HG03520 (cell line): ENCODE measurements at regions not wholly inside any gene's neighbourhood (a gene's known extent, or its start where the extent isn't known, plus 50 kb on each side); places are given as distances from the start of the nearest gene placed in this dataset.
"Not testable (repeated sequence)": the region's sequence is repeated elsewhere in the genome, so short reads cannot be mapped to it uniquely, and the experiment has no call there.

Experiments used
- ATAC-seq: cut with Tn5 transposase; IDR thresholded peaks from one replicate; pipeline ENCODE4 v1.9.1; 2021; ENCODE audit warnings: mild to moderate bottlenecking, moderate library complexity; ENCODE audit not compliant: unreplicated experiment

DNA sequence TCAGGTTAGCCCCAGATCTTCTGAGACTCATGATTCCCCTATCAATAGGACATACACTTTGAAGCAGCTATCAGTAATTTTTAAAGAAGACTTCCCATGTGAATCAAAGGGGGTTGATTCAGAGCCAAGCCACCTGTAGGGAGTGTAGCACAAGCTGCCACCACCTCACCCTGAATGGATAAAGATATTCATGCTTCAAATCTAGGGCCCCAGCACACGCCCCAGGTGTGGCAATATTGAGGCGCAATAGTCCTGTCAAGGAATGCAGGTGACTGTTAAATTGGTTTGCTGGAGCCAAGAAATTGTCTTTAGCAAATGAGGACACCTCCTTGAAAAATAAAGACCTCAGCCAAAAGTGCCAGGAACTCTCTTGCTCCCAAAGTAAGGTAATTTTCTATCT is 404.4 kb downstream of the MAFB start:
- ATAC-seq = no peak

DNA sequence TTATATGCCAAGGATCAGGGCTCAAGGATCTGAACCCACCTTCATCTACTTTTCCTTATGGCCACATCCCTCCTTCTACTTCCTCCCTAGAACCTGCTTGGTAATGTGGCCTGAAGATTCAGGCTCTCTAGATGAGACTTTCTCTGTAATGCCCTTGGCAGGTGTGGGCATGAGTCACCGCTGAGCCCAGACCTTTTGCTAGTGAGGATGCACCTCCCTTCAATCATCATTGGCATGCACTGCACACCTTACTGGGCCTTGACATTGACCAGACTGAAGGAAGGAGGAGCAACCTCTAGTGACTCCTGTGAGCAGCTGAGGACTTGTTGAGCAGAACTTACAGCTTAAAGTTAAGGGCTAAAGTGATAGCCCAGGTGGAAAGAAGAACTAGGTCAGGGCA is 405.3 kb downstream of the MAFB start:
- ATAC-seq = no peak

DNA sequence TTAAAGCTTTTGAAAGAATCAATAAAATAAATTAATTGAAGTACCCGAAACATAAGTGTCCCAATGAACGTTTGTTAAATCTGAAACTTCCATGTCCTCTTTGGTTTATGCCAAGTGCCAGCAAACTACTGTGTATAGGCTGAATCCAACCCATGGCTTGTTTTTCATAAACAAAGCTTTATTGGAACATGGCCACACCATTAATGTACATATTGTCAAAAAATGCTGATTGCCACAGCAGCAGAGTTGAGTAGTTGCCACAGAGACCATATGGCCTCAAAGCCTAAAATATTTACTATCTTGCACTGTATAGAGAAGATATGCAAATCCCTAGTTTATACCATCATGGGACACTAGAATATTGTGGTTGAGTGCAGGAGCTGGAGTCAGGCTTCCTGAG is 406.1 kb downstream of the MAFB start:
- ATAC-seq = no peak

DNA sequence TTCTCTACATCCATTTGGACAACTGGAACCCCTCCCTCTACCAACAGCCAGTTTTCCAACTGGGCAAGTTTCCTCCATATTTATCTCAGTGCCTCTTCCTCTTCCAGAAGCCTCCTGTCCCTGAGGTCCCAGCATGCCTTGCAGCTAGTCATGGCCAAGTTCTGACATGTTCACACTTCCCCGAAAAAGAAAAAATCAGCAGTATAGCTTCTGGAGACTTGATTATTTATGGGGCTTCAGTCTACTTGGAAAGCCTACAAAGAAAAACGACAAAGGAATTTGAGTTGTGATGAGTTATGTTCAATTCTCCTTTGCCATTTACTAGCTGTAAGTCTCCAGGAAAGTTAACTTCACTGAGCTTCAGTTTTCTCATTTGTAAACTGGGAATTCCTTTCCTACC is 406.5 kb downstream of the MAFB start:
- ATAC-seq = no peak

DNA sequence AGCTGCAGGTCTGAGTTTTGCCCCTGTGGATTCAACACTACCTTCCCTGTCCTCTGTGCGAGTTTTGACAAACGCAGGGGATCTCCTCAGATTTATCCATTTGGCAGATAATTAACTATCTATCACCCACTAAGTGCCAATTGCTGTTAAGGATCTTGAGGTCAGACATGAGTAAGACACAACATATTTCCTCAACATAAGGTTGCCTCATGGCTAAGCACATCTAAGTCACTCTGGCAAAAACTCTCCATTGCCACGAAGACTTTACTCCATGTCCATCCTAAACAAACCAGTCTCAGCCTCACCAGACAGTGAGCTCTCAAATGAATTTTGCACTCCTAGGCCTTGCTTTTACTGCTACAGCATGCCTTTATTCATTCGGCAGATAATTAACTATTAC is 408.4 kb downstream of the MAFB start:
- no peak for ATAC-seq

DNA sequence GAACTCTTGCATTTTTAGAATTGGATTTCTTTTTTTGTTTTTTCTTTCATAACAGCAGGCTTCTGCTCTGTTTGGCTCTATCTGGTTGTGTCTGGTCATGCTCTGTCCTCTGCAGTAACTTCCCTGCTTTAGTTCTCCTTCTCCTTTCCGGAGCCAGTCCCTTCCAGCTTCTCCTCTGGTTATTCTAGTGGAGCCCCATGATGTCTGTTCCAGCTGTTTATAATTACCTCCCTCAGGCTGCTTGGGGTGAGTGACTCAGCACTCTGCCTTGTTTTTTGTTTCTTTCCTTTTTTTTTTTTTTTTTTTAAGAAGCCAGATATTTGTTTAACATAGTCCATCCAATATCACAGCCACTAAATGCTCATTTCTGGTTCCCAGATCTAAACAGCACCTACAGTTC is 409.6 kb downstream of the MAFB start:
- ATAC-seq = no peak

DNA sequence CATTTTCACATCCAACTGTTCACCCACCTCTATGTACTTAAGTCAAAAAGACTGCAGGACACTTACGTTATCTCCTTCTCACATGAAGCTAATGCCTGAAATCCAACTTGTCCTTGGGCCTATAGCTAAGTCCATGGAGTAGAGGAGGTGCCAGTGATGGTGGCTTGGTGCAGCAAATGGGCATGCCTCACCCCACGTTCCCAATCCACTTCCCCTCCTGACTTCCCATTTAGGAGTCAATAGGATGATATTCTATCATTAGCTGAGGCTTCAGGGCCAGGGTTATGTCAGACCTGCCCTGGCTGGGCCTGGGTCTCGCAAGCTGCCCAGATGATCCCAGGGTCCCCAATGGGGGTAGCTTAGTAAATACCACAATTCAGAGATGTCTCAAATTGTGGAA is 410.4 kb downstream of the MAFB start:
- ATAC-seq = no peak

DNA sequence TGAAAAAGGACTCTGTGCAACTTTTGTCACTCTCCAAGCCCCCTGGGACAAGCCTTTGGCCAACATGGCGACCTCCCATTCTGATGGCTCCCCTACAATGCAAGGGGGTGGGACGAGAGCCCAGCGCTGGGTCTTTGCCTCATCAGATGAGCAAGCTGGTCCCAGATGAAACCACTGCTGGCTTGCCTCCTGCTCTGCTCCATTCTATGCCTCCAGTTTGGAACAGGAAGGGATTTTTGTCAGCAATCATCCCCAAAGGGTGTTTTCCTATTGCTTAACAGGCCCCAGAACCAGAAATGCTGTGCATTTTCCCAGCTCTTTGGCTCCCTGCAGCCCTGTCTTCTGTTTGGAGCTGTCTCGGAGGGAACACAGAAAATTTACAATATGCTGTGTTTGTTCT is 412.7 kb downstream of the MAFB start:
- ATAC-seq = no peak

DNA sequence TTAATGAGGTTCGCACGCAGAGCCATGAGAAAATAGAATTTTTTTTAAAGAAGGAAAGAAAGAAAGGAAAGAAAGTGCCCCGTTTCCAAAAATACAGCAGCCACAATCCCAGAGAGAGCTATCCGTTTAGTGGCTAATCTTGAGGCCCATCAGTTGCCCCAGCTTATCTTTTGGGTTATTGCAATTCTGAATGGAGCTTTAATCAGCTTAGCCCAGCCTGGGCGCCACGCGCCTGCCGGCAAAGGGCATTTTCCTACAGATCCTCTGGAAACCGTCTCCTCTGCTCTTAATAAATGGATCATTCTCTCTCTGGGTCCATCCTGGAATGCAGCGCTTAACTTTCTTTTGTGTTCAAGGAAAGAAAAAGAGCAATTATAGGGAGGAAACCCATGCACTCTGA is 413.3 kb downstream of the MAFB start:
- ATAC-seq = no peak

DNA sequence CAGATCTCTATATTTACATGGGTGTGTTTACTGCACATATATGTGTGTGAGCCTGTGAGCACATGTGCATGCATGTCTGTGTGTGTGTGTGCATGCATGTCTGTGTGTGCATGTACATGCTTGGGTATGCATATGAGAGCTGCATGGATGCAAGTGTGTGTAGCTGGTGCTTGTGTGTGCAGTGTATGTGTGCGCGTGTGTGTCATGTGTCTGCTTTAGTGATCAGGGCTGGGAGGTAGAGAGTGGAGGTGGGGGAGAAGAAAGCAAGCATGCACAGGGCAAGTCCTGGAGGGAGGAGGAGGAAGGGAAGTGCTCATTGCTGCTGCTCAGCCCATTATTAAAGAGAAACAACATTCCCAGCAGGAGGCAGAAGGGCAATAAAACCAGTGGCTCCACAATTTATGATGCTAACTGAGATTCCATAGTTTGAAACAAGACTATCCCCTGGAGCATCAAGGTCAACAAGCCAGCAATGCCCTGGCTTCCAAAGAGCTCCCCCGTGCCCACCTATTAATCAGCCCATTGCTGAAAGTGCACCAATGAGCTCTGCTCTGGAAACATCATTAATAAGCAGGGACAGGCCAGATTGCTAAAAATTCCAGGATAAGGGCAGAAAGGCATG is 414.0 kb downstream of the MAFB start:
- ATAC-seq = no peak

DNA sequence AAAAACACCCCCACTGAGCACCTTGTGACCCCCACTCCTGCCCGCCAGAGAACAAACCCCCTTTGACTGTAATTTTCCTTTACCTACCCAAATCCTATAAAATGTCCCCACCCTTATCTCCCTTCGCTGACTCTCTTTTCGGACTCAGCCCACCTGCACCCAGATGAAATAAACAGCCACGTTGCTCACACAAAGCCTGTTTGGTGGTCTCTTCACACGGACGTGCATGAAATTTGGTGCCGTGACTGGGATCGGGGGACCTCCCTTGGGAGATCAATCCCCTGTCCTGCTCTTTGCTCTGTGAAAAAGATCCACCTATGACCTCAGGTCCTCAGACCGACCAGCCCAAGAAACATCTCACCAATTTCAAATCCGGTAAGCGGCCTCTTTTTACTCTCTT is 419.8 kb downstream of the MAFB start:
- ATAC-seq = not testable (repeated sequence)

DNA sequence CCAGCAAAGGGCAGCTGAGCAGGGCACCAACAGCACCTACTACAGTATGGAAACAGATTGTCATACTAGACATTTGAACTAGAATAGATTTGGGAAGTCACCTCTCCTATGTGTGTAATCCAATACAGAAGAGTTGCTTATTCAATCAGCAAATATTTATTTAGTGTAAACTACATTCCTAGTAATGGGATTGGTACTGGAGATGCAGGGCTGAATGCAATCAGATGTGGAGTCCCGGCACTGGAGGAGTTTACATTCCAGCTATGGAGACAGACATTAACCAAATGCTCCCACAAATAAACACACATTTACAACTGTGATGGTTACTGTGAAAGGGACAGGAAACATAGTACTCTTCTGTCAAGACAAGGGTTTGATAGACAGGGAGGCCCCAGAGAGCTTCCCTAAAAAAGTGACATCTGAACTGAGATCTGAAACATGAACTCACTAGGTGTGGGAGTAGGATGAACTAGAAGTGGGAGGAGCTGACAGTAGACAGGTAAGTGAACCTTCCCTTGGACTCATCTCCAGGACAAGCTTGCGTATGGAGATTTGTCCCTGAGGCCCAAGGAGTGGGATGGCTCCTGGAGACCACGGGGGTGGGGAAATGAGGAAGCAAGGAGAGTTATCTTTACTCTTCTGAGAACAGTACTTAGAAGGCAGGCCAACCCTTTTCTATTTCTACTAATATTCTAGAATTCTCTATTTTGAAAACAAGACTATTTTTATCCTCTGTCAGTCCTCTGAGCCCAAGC is 420.5 kb downstream of the MAFB start:
- no peak for ATAC-seq

DNA sequence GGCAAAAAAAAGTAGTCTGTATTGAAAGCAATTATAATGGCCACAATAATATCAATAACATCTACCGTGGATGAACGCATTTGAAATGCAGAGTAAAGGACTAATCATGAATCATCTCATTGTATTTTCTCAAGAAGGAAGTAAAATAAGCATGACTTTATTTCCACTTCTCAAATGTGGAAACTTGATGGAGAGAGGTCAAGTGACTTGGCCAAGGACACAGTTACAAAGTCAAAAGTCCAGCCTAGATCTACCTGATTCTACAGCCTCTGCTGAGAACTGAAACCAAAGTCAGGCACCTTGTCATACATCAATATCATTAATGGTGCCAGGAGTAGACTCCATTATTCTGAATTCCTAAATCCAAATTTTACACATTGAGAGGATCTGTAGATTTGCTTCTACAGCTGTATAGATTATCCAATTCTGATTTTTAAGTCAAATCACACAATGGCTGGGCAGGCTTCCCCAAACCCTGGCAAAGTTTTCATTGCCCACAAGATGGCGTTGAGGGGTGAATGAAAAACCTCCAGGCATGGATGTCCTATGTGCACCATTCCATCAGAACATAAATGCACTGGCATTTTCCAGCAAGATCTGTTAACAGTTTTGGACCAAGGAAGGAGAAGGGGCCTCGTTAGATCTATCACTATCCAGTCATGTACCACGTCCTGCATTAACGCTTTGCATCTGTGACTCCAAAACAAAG is 423.1 kb downstream of the MAFB start:
- ATAC-seq = no peak

DNA sequence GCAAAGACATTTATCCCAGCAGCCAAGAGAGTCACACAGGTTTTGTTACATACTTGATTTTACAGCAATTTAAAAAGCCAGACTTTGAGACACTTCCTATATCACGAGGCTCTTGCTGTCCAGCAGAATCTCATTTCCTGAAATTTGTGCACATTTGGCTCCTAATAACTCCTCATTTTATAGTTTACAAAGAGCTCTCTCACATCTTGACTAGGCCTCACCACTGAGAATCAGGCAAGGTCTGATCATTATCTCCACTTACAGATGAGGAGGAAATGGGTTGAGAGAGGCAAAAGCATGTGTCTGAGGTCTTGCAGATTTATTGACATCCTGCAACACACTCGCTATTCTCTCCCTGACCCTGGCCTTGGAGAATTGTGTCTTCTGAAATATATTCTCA is 426.8 kb downstream of the MAFB start:
- ATAC-seq = no peak

DNA sequence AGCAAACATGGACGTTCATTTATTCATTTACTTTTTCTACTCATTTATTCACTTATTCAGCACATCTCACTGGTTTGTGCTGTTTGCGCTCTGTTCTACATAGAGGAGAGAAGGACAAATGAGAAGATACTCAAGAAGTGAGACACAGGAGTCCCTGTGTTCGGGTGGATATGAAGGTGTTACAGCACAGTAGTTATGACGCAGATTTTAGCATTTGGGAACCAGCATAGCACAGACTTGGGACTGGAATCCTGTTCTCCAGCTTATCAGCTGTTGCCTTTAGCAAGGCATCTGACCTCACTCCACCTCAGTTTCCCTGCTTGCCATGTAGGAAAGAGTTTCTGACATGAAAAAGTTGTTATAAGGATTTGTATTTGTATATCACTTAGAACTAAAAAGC is 430.1 kb downstream of the MAFB start:
- no peak for ATAC-seq

DNA sequence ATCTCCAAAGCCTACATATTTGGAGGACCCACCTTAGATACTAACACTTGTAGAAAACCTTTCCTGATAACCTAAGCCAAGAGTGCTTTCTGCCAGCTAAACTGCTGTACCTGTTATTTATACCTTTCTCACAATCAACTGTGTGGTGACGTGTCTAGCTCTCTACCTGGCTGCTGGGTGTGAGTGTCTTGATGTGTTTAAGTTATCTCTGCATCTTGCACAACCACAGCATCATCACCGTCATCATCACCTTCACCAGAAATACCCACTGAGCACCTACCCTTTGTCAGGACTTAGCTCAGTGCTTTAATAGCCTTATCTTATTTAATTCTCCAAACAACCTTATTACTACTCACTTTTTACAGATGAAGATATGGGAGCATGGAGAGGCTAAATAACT is 431.3 kb downstream of the MAFB start:
- ATAC-seq = no peak

DNA sequence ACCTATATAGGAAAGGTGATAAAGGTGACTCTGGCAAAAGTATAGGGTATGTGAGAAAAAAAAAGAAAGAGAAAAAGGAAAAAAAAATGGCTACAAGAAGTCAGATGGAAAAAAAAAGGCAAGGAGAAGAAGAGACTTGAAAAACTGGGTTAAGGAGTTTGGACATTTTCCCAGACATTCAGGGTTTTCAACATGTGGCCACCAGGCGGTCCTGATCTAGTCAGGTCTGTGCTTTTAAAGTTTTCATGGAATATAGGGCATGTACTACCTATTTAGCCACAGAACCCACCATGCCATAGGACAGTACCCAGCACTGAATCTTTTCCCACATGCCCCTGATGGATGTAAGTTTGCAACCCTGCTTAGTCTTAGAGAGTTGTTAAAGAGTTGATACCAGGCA is 433.7 kb downstream of the MAFB start:
- no peak for ATAC-seq

DNA sequence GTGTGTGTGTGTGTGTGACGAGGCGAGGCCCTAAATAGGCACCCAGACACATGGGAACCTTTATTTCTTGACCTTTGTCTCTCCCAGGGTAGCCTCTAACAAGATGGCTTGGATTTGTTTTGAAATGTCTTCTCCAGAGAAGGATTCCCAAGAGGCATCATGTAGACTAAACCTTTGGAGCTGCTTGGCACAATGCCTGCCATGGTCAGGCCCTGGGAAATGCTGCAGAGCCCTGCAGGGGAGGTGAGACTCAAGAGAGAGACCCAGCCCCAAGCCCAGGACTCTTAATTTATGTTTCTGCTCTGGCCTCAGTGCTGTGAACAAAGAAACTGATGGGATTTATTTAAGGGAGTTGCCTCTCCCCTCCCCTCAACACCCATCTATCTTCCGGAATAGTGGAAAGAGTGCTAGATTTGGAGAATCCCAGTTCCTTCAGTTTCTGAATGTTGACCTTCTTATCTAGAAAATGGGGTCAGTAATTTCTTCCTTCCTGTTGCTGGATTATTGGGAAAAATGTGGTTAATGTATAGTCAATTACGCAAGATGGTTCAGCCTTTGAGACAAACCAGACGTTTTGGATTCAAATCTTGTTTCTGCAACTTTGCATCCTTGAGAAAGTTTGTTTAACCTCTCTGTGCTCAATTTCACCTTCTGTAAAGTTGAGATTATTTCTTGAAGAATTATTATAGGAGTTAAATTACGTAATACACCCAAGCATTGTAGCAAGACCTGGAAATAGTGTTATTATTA is 434.8 kb downstream of the MAFB start:
- ATAC-seq = no peak

DNA sequence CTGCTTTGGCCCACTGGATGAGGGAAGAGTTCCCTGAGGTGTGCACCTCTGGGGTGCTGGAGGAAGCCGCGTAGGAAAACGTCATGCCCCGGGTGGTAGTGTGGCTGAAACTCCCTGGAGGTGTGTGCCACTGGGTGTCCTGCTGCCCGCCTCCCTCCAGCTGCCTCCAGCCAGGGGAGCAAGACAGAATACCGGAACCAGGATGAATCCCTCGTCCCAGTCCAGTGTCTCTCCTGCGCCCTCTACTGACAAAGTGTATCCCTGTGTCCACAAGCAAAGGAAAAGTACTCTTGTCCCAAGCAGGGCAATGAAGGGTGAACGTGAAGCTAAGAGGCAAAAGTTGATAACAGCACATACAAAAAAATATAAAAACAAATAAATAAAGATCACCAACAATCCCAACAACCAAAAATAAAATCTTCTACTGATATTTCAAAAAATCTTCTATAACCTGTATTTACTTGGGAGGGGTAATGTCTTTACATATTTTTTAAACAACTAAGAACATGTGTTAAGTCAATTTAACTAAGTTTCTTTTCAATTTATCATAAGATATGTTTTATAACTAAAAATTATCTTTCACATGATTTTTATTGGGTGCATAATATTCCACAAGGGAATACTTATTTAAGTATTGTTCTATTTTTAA is 437.6 kb downstream of the MAFB start:
- no peak for ATAC-seq

DNA sequence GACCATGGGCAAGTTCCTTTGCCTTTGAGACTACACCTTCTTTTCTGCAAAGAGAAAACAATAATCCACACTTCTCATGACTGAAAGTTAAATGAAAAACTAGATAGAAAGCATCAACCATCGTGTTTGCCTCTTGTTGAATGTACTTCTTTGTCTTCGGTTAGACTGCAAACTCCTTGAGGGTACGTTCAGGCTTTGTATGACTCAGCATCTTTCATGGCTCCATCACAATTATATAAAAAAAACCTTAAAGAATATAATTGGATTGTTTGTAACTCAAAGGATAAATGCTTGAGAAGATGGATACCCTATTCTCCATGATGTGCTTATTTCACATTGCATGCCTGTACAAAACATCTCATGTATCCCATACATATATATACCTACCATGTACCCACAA is 439.2 kb downstream of the MAFB start:
- no peak for ATAC-seq

DNA sequence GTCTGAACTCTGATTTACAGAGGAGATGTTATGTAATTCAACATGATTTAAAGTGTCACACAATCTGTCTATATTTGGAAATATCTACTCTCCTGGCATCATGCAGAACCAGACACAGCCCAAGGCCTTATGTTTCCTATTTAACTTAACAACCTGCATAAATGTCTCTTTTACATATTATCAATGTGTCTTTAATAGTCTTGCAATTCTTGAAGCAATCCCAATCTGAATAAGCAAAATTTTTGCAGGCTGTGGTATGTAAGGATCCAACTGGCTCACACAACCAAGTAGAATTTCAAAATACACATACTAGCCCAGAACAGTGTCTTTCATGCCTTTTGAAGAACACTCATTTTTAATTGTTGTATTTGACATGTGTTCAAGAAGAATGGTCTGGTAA is 443.2 kb downstream of the MAFB start:
- ATAC-seq = no peak
